ENCODE measurements at regions not wholly inside any gene's neighbourhood (a gene's known extent, or its start where the extent isn't known, plus 50 kb on each side); places are given as distances from the start of the nearest gene placed in this dataset.

DNA sequence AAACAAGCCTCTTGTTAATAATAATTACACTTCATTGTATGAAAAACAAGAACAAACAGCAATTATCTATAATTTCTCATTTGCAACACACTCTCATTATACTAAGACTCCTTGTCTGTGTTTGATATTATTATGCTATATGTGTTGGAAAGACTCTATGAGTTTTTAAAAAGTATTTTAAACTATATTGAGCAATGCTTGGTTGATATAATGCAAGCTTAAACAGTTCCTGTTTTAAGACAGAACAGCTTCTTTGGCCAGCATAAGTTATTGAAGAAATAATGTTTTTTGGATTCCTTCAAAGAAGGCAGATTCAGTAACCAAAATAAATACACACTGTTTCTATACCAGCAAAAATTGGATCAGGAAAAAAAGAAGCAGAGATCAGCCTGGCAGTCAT is 871.4 kb downstream of the MAT2B start:
- POLR2A ChIA-PET = no interaction called here
- CTCF ChIA-PET = interaction anchor here (2.2 kb wide), 1 partner anchor 36 kb away, joined by 4 read pairs; no protein-coding TSS in a partner anchor
- TF ChIP-seq CTCF (IDR thresholded peaks at IDR 0.05; ENCODE audit: control extremely low read depth, extremely low read depth, low read depth, missing control alignments) = no peak
- no peak for DNase-seq (ENCODE audit: extremely low spot score)

DNA sequence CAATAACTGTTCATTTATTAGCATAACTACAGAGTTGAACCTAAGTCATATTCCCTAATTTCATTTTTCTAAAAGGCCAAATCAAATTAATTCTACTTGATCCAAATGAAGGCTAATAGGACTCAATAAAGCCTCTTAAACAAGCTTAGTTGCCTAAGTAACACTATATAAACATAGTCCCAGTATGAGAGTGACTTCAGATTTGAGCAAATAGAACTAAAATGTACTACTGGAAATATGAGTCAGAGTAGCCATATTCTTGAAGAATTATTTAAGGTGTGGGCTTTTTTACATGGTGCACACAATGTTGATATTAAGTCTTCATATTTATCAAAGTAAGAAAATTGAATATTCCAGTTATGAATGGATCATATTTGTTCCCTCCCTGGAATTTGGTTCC is 872.3 kb downstream of the MAT2B start:
- CTCF ChIA-PET = interaction anchor here (2.2 kb wide), 1 partner anchor 37 kb away, joined by 4 read pairs; no protein-coding TSS in a partner anchor
- no peak for TF ChIP-seq CTCF (IDR thresholded peaks at IDR 0.05; ENCODE audit: control extremely low read depth, extremely low read depth, low read depth, missing control alignments)
- POLR2A ChIA-PET = no interaction called here
- no peak for DNase-seq (ENCODE audit: extremely low spot score)

- ChIA-PET CTCF (interaction anchor here (1.0 to 1.1 kb wide), 2 partner anchors 8 to 11 kb away, joined by 3 read pairs; no protein-coding TSS in a partner anchor), POLR2A (no interaction called here)
- TF ChIP-seq CTCF (IDR thresholded peaks at IDR 0.05; ENCODE audit: control extremely low read depth, extremely low read depth, low read depth, missing control alignments) = no peak
- DNase-seq (ENCODE audit: extremely low spot score) = no peak
These were observed 878.2 kb downstream of the MAT2B start for GRCh38 chr5:164383662-164384061.

- no peak for DNase-seq (ENCODE audit: extremely low spot score)
- no peak for TF ChIP-seq CTCF (IDR thresholded peaks at IDR 0.05; ENCODE audit: control extremely low read depth, extremely low read depth, low read depth, missing control alignments)
- POLR2A ChIA-PET = no interaction called here
- CTCF ChIA-PET = no interaction called here
These were observed 887.1 kb downstream of the MAT2B start for GRCh38 chr5:164392531-164392930.

DNA sequence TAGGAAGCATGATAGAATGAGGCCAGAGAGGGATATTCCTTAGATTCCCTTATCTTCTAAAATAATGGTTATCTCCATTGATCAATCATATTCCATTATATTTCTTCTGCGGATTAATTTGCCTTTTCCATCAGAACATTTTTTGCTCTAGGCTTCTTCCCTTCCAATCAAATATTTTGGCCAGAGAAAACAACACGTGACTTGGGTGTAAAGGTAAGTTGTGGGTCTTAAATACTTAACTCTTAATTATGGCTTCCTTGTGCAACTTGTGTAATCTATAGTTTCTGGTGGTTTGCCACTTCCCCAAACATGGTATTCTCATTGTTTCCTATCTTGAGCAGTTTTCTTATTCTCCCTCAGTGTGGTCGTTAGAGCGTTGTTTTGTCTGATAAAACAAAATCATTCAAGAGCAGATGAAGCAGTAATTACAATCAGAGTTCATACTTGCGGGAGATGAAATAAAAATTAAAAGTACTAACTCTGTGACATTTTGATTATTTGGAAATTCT is 889.3 kb downstream of the MAT2B start:
- ChIA-PET POLR2A (no interaction called here), CTCF (no interaction called here)
- TF ChIP-seq CTCF (IDR thresholded peaks at IDR 0.05; ENCODE audit: control extremely low read depth, extremely low read depth, low read depth, missing control alignments) = no peak
- DNase-seq (ENCODE audit: extremely low spot score) = no peak

DNA sequence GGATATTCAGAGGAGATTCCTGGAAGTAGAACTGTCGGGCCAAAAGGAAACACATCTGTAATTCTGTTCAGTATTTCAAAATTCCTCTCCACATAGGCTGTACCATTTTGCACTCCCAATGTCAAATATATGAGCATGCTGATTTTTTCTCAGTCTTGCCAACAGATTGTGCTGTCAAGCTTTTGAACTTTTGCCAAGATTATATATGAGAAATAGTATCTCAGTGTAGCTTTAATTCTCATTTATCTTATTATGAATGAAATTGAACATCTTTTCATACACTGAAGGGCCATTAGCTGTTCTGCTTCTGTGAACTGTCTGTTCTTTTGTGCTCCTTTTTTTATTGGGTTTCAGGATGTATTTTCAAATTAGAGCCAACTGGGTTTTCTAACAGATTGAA is 907.1 kb downstream of the MAT2B start:
- CTCF ChIA-PET = no interaction called here
- no peak for DNase-seq (ENCODE audit: extremely low spot score)
- POLR2A ChIA-PET = no interaction called here
- TF ChIP-seq CTCF (IDR thresholded peaks at IDR 0.05; ENCODE audit: control extremely low read depth, extremely low read depth, low read depth, missing control alignments) = no peak

- DNase-seq (ENCODE audit: extremely low spot score) = no peak
- POLR2A ChIA-PET = no interaction called here
- TF ChIP-seq CTCF (IDR thresholded peaks at IDR 0.05; ENCODE audit: control extremely low read depth, extremely low read depth, low read depth, missing control alignments) = no peak
- CTCF ChIA-PET = no interaction called here
These were observed 914.7 kb downstream of the MAT2B start for GRCh38 chr5:164420161-164420560.

All from GM10248 (cell line).